HG03135 (cell line): ENCODE measurements at regions not wholly inside any gene's neighbourhood (a gene's known extent, or its start where the extent isn't known, plus 50 kb on each side); places are given as distances from the start of the nearest gene placed in this dataset.
"Not testable (repeated sequence)": the region's sequence is repeated elsewhere in the genome, so short reads cannot be mapped to it uniquely, and the experiment has no call there.

Source experiments
- ATAC-seq: cut with Tn5 transposase; IDR thresholded peaks from one replicate; pipeline ENCODE4 v1.9.1; 2021; ENCODE audit warnings: mild to moderate bottlenecking, moderate library complexity; ENCODE audit not compliant: unreplicated experiment

DNA sequence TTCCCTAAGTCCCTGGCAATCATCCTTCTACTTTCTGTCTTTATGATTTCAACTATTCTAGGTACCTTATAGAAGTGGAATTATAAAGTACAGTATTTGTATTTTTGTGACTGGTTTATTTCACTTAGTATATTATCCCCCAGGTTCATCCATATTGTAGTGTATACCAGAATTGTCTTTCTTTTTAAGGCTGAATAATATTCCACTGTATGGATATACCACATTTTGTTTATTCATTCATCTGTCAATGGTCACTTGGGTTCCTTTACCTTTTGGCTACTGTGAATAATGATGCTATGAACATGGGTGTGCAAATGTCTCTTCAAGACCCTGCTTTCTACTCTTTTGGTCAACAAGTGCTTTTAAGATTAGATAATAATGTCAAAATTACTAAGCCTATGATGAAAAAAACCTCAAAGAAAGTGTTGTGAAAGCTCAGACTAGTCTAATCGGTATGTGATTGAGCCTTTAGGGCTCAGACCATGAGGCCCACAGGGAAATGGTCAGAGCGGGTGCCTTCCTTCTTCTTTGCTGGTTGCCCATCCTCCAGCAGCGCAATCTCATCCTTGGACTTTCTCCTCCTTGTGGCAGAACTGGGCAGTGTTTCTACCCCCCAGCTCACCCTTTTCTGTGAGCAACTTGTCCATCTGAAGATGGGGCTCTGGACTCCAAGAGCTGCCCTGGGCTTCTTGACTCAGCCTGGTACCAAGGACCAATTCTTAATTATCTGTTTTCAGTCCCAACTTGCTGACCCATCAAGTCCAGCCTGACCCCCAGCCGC, 105.4 kb downstream of the TTC8 start:
- no peak for ATAC-seq

DNA sequence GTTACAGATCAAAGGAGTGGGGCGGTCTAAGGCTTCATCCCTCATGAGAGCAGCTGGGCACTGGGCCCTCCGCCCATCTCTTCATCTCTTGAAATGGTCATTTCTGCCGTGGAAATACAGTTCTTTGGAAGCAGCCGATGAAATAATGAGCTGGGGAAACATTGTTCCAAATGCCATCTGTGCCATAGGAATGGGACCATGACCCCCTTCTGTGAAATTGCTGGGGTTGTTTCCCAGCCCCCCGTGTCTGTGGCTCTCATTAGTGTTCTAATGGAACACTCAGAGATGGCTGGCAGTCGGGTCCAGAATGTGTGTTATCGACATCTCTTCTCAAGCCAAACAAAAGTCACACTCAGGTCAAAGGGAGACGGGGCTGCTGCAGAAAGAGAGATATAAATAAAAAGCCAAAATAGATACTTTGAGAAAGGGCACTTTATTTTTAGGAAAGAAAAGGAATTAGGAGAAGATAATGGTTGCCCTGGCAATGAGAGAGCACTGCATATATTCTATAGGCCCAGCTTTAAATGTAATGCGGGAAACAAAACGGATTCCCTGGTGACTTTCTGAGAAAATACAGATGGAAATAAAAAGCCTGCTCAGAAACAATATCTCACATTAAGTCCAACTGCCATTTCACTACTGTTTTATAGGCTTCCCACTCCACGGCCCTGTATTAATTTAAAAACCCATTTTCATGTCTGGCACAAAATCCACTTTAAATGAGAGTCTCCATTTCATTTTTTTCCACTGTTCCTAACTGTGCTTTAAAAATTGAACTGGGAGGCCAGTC, 107.1 kb downstream of the TTC8 start:
- no peak for ATAC-seq

DNA sequence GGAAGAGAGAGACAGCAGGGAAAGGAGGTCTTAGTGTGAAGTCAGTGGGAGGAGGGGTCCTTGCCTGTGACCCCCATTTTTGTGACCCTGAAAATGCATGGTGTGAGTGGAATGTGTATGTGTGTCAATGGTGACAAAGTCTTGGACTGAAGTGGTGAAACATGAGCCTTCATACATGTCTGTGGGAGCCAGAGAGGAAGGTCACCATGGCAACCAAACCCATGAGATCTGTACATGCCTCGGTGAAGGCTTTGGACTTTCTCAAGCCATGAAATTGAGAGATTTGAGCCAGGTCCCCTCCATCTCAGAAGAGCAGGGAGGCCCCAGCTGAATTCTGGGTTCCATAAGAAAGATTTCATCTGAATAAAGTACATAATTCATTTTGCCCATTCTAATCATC, 108.7 kb downstream of the TTC8 start:
- no peak for ATAC-seq

DNA sequence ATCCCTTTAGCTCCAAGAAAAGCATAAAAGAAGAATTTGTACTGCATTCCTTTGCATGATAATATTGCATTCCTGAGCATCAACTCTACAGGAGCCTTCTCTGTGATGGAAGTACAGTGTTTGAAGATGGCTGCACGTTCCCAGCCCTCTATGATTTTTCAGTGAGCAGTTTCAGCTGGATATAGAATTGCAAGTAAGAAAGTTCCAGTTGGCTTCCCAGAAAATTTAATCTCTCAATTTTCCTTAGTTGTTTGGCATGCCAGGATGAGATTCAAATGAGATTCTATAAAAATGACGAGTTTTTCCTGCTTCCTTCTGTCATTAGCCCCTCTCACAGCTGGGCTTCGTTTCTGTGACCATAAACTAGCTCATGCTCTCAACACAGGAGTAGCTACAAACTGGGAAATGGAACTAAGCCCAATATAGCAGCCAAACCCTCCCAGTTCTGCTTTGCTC, 109.9 kb downstream of the TTC8 start:
- ATAC-seq: no peak

DNA sequence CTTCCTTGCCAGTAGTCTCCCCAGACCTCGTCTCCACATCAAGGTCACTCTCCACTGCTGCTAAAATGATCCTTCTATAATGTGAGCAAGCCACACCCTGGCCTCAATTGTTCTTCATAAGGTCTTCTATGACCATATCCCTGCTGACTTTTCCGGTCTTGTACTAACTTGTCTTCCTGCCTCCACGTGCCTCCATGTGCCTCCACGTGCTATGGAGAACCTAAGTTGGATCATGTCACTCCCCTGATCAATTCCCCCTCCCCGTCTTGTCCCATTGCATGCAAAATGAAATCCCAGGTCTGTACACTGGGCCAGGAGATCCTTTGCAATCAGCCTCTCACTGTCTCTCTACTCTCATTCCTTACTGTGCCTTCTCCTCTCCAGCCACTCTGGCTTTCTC, 110.6 kb downstream of the TTC8 start:
- ATAC-seq: no peak

DNA sequence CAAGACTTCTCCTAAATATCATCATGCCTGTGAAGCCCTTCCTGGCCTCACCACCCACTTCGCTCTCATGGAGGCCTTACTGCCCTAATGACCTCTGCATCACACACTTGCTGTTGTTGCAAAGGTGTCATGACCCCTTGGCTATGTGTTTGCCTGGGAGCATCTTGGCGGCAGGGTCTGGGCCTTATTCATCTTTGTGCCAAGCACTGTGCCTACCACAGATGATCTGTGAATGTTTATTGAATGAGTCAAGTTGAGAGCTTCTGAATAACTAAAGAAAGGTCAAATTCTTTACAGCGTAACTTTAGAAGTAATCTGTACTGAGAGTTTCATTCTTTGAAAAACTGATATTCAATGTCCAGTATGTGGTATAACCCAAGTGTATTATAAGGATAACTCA, 113.3 kb downstream of the TTC8 start:
- no peak for ATAC-seq

DNA sequence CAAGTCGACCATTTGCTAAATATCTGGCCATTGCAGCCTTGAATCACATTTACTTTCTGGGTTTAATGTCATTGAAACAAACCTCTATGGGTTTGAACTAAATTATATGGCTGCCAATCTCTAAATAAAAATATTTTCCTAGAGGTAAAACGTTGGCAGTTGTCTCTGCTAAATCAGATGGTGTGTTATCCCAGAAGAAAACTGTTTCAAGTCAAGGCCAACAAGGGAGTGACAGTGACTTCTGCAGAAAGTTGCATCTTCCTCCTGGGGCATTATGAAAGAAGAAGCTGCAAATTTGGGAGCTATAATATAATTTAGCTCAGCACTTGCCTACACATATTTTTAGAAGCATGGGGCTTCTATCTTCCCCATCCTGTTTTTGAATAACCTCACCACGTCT, 116.2 kb downstream of the TTC8 start:
- no peak for ATAC-seq

DNA sequence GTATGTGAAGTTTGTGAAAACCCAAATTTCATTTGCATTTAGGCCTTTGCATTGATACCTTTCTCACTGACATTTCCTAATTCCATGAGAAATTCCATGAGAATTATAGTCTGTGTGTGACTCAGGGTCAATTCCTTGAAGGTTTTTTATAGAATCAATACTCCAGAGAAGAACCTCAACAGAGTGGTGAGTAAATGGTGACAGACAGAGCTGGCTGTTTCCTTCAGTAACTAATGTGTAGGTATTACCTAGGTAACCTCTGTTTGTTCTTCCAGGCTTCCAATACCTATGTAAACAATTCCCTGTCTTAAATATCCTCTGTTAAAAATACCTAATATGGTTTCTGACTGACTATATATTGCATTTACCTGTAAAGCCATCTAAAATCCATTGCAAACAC, 117.0 kb downstream of the TTC8 start:
- no peak for ATAC-seq

DNA sequence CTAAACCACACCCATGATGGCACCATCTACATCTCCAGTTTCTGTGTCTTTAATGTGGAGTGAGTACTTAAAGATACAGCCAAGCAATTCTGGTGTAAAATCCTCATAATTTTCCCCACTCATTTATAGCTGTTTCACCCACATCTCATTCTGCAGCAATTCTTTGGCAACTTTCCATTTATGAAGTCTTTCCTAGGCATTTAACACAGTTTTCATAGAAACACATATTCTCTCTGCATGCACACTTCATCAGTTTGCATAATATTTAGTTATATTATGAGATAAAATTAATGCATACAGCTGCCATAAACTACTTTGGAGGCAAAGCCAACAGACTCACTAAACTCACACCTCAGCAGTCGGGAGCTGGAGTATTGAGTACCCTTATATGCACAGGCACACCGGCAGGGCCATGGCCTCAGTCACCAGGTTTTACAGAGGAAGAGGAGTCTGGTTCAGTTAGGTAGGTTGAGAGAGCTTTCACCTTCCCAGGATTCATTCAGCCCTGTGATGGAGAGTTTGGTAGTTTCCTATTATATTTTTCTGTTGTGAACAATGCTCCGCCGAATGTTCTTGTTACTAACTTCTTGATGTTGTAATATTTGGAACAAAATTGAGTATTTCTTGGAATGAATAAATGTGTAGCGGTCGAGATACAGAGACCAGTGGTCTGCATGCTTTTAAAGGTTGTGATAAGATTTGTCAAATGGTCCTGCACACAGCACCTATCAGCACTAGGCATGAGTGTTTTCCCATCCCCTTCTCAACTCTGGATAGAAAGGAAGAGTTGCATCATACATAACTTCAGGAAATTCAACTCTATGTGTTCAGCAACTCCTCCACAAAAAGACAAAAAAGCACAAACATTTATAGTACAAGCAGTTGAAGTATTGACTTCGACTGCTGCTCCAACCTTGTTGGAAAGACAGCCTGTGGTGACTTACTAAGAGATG, 123.5 kb downstream of the TTC8 start:
- ATAC-seq: no peak

DNA sequence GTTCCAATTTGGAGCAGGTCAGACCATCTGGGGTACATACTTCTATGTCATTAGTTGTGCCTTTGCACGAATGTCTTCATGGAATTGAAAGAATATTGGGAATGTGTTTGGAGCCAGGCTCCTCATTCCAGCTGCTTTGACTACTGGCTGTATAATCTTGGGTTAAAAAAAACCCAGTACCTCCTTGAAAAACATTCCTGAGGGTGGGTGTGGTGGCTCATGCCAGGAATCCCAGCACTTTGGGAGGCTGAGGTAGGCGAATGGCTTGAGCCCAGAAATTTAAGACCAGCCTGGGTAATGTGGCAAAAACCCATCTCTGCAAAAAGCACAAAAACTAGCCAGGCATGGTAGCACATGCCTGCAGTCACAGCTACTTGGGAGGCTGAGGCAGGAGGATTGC, 125.6 kb downstream of the TTC8 start:
- ATAC-seq: no peak

DNA sequence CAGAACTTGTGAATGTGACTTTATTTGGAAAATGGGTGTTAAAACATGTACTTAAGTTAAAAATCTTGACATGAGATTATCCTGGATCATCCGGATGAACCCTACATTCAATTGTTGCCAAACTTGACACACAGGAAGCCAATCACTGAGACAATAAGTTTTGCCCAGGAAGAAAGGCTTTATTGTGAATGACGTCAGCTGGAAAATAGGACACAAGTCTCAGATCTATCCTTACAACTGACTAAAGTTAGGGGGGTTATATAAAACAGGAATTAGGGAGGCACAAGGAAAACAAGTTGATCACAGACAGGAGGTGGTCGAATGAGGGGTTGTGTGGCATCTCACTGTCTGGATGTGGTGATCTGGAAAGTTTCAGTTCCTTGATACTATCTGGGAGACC, 126.9 kb downstream of the TTC8 start:
- no peak for ATAC-seq

DNA sequence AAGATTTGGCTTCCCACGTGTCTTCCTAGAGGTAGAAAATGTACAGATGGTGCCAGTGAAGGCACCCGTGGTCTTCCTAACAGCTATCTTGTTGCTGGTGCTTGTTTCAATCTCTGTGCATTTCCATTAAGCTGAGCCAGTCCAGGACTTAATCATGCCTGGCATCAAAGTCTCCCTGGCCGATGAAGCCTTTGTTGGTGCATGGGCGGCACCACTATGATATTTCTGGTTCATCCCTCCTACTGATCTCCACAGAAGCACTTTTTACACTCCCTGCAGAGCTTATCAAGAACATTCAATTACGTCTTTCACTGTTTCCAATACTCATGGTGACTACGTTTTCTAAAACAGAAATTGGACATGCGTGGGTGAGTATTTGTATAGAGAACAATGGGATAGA, 128.4 kb downstream of the TTC8 start:
- ATAC-seq: no peak

DNA sequence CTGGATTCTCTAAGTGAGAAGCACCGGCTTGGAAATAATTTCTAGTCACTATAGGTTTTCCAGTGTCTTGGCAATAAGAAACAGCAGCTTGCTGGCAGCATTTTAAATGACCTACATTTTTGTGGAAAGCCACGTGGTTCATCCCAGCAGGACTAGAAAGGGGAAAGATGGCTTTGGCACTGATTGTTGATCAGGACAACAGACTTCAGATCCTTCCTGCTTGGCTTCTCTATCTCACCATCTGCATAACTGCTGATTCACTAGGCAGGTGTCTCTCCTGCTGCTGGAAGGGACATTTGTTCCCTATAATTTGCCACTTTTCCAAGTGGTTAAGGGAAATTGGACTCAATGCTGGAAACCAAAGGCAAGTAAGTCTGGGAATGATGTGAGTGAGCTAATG, 131.0 kb downstream of the TTC8 start:
- ATAC-seq: no peak

DNA sequence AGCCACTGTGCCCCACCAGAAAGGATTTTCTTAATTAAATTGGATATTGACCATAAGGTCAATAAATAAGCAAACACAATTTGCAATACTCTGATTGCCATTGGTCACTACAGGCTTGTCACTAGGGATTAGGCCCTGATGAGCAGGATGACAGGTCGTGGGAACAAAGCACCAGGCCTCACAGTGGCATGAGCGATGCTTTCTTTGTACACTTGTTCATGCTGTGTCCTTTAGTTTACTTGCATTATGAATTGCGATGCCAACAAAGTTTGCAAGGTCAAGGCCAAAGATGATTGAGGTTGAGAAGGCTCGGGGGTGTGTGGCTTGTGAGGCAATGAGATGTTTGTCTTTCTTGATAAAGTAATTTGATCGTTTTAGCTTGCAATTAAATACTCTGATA, 136.0 kb downstream of the TTC8 start:
- no peak for ATAC-seq

DNA sequence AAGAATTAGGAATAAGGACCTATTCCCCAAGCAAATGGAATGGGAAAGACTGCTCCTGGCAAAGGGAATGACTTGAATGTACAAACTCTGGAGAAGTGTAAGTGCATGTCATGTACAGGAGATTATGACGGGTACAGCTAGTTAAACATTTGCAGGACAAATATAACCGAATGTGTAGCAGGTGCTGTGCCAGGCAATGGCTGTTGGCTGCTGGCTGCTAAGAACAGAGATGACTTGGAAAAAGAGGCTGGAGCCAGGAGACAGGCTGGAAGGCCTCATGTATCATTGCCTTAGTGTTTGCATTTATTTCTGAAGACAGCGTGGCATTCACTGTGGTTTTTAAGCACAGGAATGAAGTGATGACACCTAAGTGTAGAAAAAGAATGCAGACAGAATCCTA, 136.8 kb downstream of the TTC8 start:
- ATAC-seq: no peak

DNA sequence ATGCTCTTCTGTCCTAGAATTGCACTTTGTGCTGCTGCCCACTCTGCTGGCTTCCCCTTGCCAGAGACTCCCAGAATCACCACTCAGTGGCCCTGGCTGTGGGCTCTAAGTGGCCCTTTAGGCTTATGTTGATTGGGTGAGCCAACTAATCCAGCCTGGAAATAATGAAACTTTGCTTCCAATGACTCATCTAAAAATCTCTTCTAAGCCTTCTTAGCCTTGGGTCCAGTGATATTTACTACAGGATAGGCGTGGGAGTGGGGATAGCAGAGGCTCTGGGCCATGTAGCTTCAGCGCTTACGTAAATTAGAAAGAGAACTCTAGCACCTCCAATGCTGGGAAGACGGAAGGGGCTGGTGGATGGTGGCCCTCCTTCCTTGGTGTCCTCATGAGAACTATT, 137.9 kb downstream of the TTC8 start:
- no peak for ATAC-seq

DNA sequence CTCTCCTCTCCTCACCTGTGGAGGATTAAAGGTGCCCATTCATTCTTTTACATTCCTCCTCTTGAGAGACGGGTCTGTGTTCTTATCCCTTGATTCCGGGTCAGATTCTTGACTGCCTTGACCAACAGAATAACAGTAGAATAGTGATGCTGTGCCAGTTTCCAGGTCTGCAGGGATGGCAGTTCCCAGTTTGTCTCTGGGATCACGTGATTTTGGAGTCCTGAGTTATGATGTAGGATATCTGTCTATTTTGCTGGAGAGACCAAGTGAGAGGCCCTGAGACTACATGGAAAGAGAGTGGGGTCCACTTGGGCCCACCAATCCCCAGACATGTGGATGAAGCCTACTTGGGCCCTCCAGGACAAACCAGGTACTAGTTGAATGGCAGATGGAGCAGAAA, 142.8 kb downstream of the TTC8 start:
- ATAC-seq: no peak

DNA sequence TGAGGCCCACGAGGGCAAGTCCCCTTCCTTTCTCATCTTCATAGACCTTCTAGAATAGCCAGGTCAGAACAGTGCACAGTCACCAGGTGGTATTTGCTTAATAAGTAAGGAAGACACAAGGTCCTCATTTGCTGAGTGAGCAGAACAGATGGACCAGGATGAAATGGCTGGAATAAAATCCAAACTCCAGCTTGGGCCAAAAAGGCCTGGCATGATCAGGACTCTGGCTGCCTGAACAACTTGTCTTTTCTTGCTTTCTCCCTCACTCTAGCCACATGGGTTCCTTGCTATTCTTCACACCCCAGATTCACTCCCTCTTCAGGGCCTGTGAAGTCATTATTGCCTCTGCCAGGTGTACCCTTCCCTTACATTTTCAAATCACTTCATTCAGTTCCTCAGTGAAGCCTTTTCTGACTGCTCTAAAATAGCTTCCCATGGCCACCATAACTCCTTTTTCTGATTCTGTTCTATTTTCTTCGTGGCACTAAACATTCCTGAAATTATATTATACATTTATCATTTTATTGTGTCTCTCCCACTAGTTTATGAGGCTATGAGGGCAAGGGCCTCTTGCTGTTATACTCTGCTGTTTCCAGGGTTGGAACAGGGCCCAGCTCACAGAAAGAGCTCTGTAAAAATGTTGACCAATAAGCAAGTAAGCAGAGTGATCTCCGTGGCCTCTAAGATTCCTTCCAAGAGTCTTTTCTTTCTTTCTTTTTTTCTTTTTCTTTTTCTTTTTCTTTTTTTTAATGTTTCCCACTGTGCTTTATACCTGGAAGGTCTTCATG, 150.8 kb downstream of the TTC8 start:
- no peak for ATAC-seq

DNA sequence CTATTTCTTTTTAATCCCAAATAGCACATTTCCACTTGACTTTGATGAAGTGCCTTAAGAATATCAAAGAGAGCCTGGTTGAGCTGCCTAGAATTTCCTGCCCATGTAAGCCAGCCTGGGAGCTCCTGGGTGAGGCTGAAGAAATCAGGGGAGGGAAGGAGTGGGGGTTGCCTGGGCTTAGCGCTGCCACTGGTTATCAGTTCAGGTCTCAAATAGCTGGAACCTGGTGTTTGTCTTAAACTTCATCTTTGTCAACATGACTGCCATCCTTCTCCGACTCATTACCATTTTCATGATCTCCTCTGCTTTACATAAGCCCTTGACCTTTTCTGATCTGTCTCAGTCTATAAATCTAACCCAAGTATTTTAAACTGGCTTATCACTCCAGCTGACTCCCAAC, 151.5 kb downstream of the TTC8 start:
- ATAC-seq: no peak

DNA sequence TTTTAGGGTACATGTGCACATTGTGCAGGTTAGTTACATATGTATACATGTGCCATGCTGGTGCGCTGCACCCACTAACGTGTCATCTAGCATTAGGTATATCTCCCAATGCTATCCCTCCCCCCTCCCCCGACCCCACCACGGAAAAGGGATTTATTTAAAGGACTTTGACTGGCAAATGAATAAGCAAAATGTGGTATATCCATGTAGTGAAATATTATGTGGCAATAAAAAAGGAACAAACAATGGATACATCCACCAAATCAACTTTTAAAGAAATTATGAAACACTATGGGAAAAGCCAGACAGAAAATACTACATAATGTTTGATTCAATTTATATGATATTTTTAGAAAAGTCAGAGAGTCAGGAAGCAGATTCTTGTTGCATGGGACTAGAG, 156.5 kb downstream of the TTC8 start:
- not testable (repeated sequence) for ATAC-seq

DNA sequence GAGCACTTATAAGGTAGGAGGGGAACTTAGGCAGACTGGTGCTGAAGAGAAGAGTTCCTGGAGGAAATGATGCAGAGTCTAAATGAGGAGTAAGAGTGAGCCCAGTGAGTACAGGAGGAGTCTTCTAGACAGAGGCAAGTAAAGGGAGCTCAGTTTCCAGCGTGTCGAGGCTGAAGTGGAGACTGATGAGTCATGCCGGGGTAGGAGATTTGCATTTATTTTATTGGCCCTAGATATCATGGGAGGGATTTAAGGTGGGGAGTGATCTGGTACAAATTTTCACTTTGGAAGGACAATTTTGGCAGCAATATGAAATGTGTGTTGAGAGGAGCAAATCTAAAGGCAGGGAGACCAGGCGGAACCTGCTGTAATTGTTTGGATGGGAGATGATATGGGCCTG, 157.5 kb downstream of the TTC8 start:
- no peak for ATAC-seq
